BLaER1 (cell line): ENCODE measurements at regions not wholly inside any gene's neighbourhood (a gene's known extent, or its start where the extent isn't known, plus 50 kb on each side); places are given as distances from the start of the nearest gene placed in this dataset.
A peak's percentile ranks its signal among the peaks of the same experiment; 100 is the strongest.

Experiments
- H3K27ac ChIP-seq: shearing (Covaris generic); formaldehyde crosslinking; 2 replicates; pipeline ENCODE4 v1.8.1; 2022
- H3K27me3 ChIP-seq: shearing (Covaris generic); formaldehyde crosslinking; 2 replicates; pipeline ENCODE4 v1.8.1; 2022
- H3K36me3 ChIP-seq: shearing (Covaris generic); formaldehyde crosslinking; 2 replicates; pipeline ENCODE4 v1.8.1; 2022
- H3K4me1 ChIP-seq: shearing (Covaris generic); formaldehyde crosslinking; 2 replicates; pipeline ENCODE4 v1.8.1; 2022
- H3K4me2 ChIP-seq: shearing (Covaris generic); formaldehyde crosslinking; 2 replicates; pipeline ENCODE4 v1.8.1; 2022
- H3K4me3 ChIP-seq: shearing (Covaris generic); formaldehyde crosslinking; 2 replicates; pipeline ENCODE4 v1.8.1; 2022
- H3K9ac ChIP-seq: shearing (Covaris generic); formaldehyde crosslinking; 2 replicates; pipeline ENCODE4 v1.8.1; 2022
- H3K9me3 ChIP-seq: shearing (Covaris generic); formaldehyde crosslinking; 2 replicates; pipeline ENCODE4 v1.8.1; 2022
- H4K20me1 ChIP-seq: shearing (Covaris generic); formaldehyde crosslinking; 2 replicates; pipeline ENCODE4 v1.8.1; 2022
- Cebpa-rat ChIP-seq: shearing (Covaris generic); IDR thresholded peaks from 2 replicates; pipeline ENCODE4 v1.8.1; 2022

- no peaks in the 10 kb centered on the region for H4K20me1 ChIP-seq
- H3K4me3 ChIP-seq, result no peak overlapping the region
- no peak overlapping the region for H3K27ac ChIP-seq
- no peak for TF ChIP-seq Cebpa-rat
- no peaks in the 10 kb centered on the region for H3K9me3 ChIP-seq
- no peaks in the 10 kb centered on the region for H3K27me3 ChIP-seq
- no peaks in the 10 kb centered on the region for H3K36me3 ChIP-seq
- no peak overlapping the region for H3K4me2 ChIP-seq
- H3K4me1 ChIP-seq, result 0 out of 2 replicates have a peak, but pooled peaks cover 6% of the 10 kb centered on the region
- H3K9ac ChIP-seq, result no peak overlapping the region
Observed at GRCh38 chr1:57623039-57623790, 199.4 kb upstream of the DAB1 start.

- no peak overlapping the region for H3K4me2 ChIP-seq
- no peaks in the 10 kb centered on the region for H3K9me3 ChIP-seq
- no peaks in the 10 kb centered on the region for H3K27me3 ChIP-seq
- H4K20me1 ChIP-seq, result no peaks in the 10 kb centered on the region
- H3K4me3 ChIP-seq, result no peak overlapping the region
- no peak overlapping the region for H3K9ac ChIP-seq
- no peak for TF ChIP-seq Cebpa-rat
- no peaks in the 10 kb centered on the region for H3K36me3 ChIP-seq
- H3K4me1 ChIP-seq, result 0 out of 2 replicates have a peak, but pooled peaks cover 6% of the 10 kb centered on the region
- H3K27ac ChIP-seq, result no peak overlapping the region
Observed at GRCh38 chr1:57621776-57622175, 197.9 kb upstream of the DAB1 start.

GRCh38 chr1:57620605-57621004, 196.7 kb upstream of the DAB1 start:
- peaks cover 14% of the 10 kb centered on the region for H3K4me1 ChIP-seq

GRCh38 chr1:57616921-57617320, 193.1 kb upstream of the DAB1 start:
- peaks cover 14% of the 10 kb centered on the region for H3K4me1 ChIP-seq
- no peaks in the 10 kb centered on the region for H3K36me3 ChIP-seq
- no peak for TF ChIP-seq Cebpa-rat
- no peak overlapping the region for H3K27ac ChIP-seq
- no peak overlapping the region for H3K9ac ChIP-seq
- no peaks in the 10 kb centered on the region for H3K27me3 ChIP-seq
- no peak overlapping the region for H3K4me2 ChIP-seq
- no peaks in the 10 kb centered on the region for H4K20me1 ChIP-seq
- no peak overlapping the region for H3K4me3 ChIP-seq
- no peaks in the 10 kb centered on the region for H3K9me3 ChIP-seq

More at GRCh38 chr1:57620605-57621004, 196.7 kb upstream of the DAB1 start:
- no peaks in the 10 kb centered on the region for H3K9me3 ChIP-seq
- H3K4me2 ChIP-seq, result no peak overlapping the region
- H3K27me3 ChIP-seq, result no peaks in the 10 kb centered on the region
- H4K20me1 ChIP-seq, result no peaks in the 10 kb centered on the region
- H3K4me3 ChIP-seq, result no peak overlapping the region
- no peak for TF ChIP-seq Cebpa-rat
- H3K27ac ChIP-seq, result no peak overlapping the region
- H3K36me3 ChIP-seq, result no peaks in the 10 kb centered on the region
- no peak overlapping the region for H3K9ac ChIP-seq

- no peak overlapping the region for H3K9ac ChIP-seq
- TF ChIP-seq Cebpa-rat, result no peak
- H3K9me3 ChIP-seq, result no peaks in the 10 kb centered on the region
- H4K20me1 ChIP-seq, result no peaks in the 10 kb centered on the region
- H3K27me3 ChIP-seq, result no peaks in the 10 kb centered on the region
- no peaks in the 10 kb centered on the region for H3K36me3 ChIP-seq
- H3K4me3 ChIP-seq, result no peak overlapping the region
- peaks cover 14% of the 10 kb centered on the region for H3K4me1 ChIP-seq
- peak overlapping the region; percentile 19 for H3K4me2 ChIP-seq
- no peak overlapping the region for H3K27ac ChIP-seq
Observed at GRCh38 chr1:57615956-57616355, 192.1 kb upstream of the DAB1 start.

GRCh38 chr1:57612833-57613232, 189.0 kb upstream of the DAB1 start:
- TF ChIP-seq Cebpa-rat, result no peak
- no peaks in the 10 kb centered on the region for H3K9me3 ChIP-seq
- H3K36me3 ChIP-seq, result no peaks in the 10 kb centered on the region
- H3K4me1 ChIP-seq, result peaks cover 7% of the 10 kb centered on the region
- no peak overlapping the region for H3K27ac ChIP-seq
- H4K20me1 ChIP-seq, result no peaks in the 10 kb centered on the region
- H3K4me3 ChIP-seq, result no peak overlapping the region
- H3K27me3 ChIP-seq, result no peaks in the 10 kb centered on the region
- no peak overlapping the region for H3K9ac ChIP-seq
- no peak overlapping the region for H3K4me2 ChIP-seq

GRCh38 chr1:57605933-57606332, 182.1 kb upstream of the DAB1 start:
- H3K27me3 ChIP-seq, result no peaks in the 10 kb centered on the region
- H3K9ac ChIP-seq, result no peak overlapping the region
- H3K9me3 ChIP-seq, result no peaks in the 10 kb centered on the region
- H4K20me1 ChIP-seq, result no peaks in the 10 kb centered on the region
- TF ChIP-seq Cebpa-rat, result no peak
- H3K4me3 ChIP-seq, result no peak overlapping the region
- no peak overlapping the region for H3K27ac ChIP-seq
- no peak overlapping the region for H3K4me2 ChIP-seq
- H3K4me1 ChIP-seq, result peaks cover 15% of the 10 kb centered on the region
- no peaks in the 10 kb centered on the region for H3K36me3 ChIP-seq

- Histone ChIP-seq H3K4me2 (peak overlapping the region; percentile 65), H3K36me3 (no peaks in the 10 kb centered on the region), H3K9me3 (no peaks in the 10 kb centered on the region), H3K27ac (no peak overlapping the region), H3K4me3 (no peak overlapping the region), H3K27me3 (no peaks in the 10 kb centered on the region), H3K4me1 (peaks cover 15% of the 10 kb centered on the region), H3K9ac (no peak overlapping the region), H4K20me1 (no peaks in the 10 kb centered on the region)
- TF ChIP-seq Cebpa-rat, result no peak
Observed at GRCh38 chr1:57603696-57604095, 179.8 kb upstream of the DAB1 start.

- no peak overlapping the region for H3K4me3 ChIP-seq
Observed at GRCh38 chr1:57600424-57600823, 176.6 kb upstream of the DAB1 start.

GRCh38 chr1:57599236-57599994, 175.6 kb upstream of the DAB1 start:
- H3K4me2 ChIP-seq, result no peak overlapping the region
- H3K27ac ChIP-seq, result no peak overlapping the region
- no peak for TF ChIP-seq Cebpa-rat
- no peaks in the 10 kb centered on the region for H4K20me1 ChIP-seq
- no peaks in the 10 kb centered on the region for H3K36me3 ChIP-seq
- H3K9me3 ChIP-seq, result no peaks in the 10 kb centered on the region
- H3K4me3 ChIP-seq, result no peak overlapping the region
- H3K9ac ChIP-seq, result no peak overlapping the region
- H3K4me1 ChIP-seq, result peaks cover 11% of the 10 kb centered on the region
- no peaks in the 10 kb centered on the region for H3K27me3 ChIP-seq

More at GRCh38 chr1:57600424-57600823, 176.6 kb upstream of the DAB1 start:
- no peaks in the 10 kb centered on the region for H3K27me3 ChIP-seq
- H3K4me1 ChIP-seq, result peaks cover 15% of the 10 kb centered on the region
- no peaks in the 10 kb centered on the region for H3K36me3 ChIP-seq
- no peak for TF ChIP-seq Cebpa-rat
- H3K27ac ChIP-seq, result no peak overlapping the region
- no peak overlapping the region for H3K9ac ChIP-seq
- H3K9me3 ChIP-seq, result no peaks in the 10 kb centered on the region
- H3K4me2 ChIP-seq, result no peak overlapping the region
- H4K20me1 ChIP-seq, result no peaks in the 10 kb centered on the region
